Endothelial cell of umbilical vein (primary cell): ENCODE measurements at regions not wholly inside any gene's neighbourhood (a gene's known extent, or its start where the extent isn't known, plus 50 kb on each side); places are given as distances from the start of the nearest gene placed in this dataset.

Source experiments
- BruUV-seq: library from RNA; stranded (reverse); fragments of 400-500 nt; replicated peaks from 2 replicates; lab custom pipeline; 2021; lab: Mats Ljungman, UMichigan
- CTCF ChIA-PET: fragments of 300-600, 350-600 bp; sonication (Branson Sonifier 250); formaldehyde crosslinking; loops from one replicate; lab custom pipeline; 2021; ENCODE audit warnings: antibody characterized with exemption, inconsistent platforms; lab: Charles Lee
- POLR2A ChIA-PET: fragments of 300-600, 350-600 bp; sonication (Branson Sonifier 250); formaldehyde crosslinking; loops from one replicate; lab custom pipeline; 2021; ENCODE audit warnings: antibody characterized with exemption, inconsistent platforms; lab: Charles Lee
- DNase-seq: peaks from one replicate; pipeline ENCODE4 v3.0.0-alpha.2; 2011; ENCODE audit warnings: low read depth, low spot score
- FAIRE-seq: peaks from 2 replicates; lab custom pipeline; 2011; peaks lifted over from hg19 to GRCh38; lab: Jason Lieb, UNC
- H2AFZ ChIP-seq: 2 replicates; pipeline ENCODE4 v1.6.0; 2012; ENCODE audit warnings: low read depth, low read length, control low read depth, inconsistent platforms
- H3K27ac ChIP-seq: 2 replicates; pipeline ENCODE4 v1.5.1; 2011; ENCODE audit warnings: low read depth, mild to moderate bottlenecking, control low read depth, low read length, moderate library complexity; ENCODE audit not compliant: insufficient read depth
- H3K27me3 ChIP-seq, 2 experiments: 2 replicates each; pipeline versions ENCODE4 v1.6.0 to v1.6.1; 2011; ENCODE audit warnings: low read length in 2 of 2, mixed read lengths in 1 of 2; ENCODE audit not compliant: control insufficient read depth in 2 of 2, insufficient read depth in 2 of 2
- H3K36me3 ChIP-seq, 2 experiments: 2 replicates in 1 of 2; 3 replicates in 1 of 2; pipeline ENCODE4 v1.5.1; 2011; ENCODE audit warnings: low read length in 2 of 2, mild to moderate bottlenecking in 1 of 2, moderate library complexity in 1 of 2; ENCODE audit not compliant: control insufficient read depth in 2 of 2, insufficient read depth in 2 of 2; ENCODE audit errors: extremely low read depth in 1 of 2
- H3K4me1 ChIP-seq: 3 replicates; pipeline ENCODE4 v1.5.1; 2011; ENCODE audit warnings: mild to moderate bottlenecking, low read length; ENCODE audit not compliant: control insufficient read depth, insufficient read depth; ENCODE audit errors: extremely low read depth
- H3K4me2 ChIP-seq: 2 replicates; pipeline ENCODE4 v1.6.1; 2011; ENCODE audit warnings: low read length, control low read depth, mixed read lengths; ENCODE audit not compliant: insufficient read depth
- H3K4me3 ChIP-seq, 3 experiments: fragments of 200-600 bp in 1 of 3; sonication (generic), shearing (Covaris generic) in 1 of 3; replicated peaks in 1 of 3; 2 replicates each; pipeline ENCODE4 v1.5.1; 2011 to 2016; ENCODE audit warnings: control low read depth in 3 of 3, low read length in 3 of 3, mild to moderate bottlenecking in 2 of 3, inconsistent platforms in 1 of 3, low read depth in 1 of 3, moderate library complexity in 1 of 3; ENCODE audit not compliant: insufficient read depth in 1 of 3
- H3K79me2 ChIP-seq: 2 replicates; pipeline ENCODE4 v1.6.0; 2012; ENCODE audit warnings: low read length, inconsistent platforms; ENCODE audit not compliant: control insufficient read depth, insufficient read depth
- H3K9ac ChIP-seq: replicated peaks from 2 replicates; pipeline ENCODE3; 2011; ENCODE audit warnings: low read length, control low read depth; ENCODE audit not compliant: insufficient read depth; ENCODE audit errors: extremely low read depth
- H3K9me1 ChIP-seq: replicated peaks from 3 replicates; pipeline ENCODE4 v1.6.0; 2011; ENCODE audit warnings: mild to moderate bottlenecking, low read length; ENCODE audit not compliant: control insufficient read depth, insufficient read depth; ENCODE audit errors: extremely low read depth
- H3K9me3 ChIP-seq: replicated peaks from 2 replicates; pipeline ENCODE4 v1.5.1; 2012; ENCODE audit warnings: low read length, inconsistent platforms; ENCODE audit not compliant: control insufficient read depth, insufficient read depth
- H4K20me1 ChIP-seq: replicated peaks from 2 replicates; pipeline ENCODE3; 2011; ENCODE audit warnings: mild to moderate bottlenecking, low read length; ENCODE audit not compliant: control insufficient read depth, insufficient read depth; ENCODE audit errors: extremely low read depth
- CTCF ChIP-seq, 2 donors: IDR thresholded peaks; 1 replicate in 1 of 2; 2 replicates in 1 of 2; pipeline ENCODE4 v1.5.1; 2011; ENCODE audit warnings: low read length in 2 of 2, mild to moderate bottlenecking in 2 of 2, moderate library complexity in 2 of 2, control low read depth in 1 of 2, inconsistent platforms in 1 of 2, low read depth in 1 of 2; ENCODE audit not compliant: insufficient read depth in 1 of 2; ENCODE audit errors: extremely low read depth in 1 of 2
- EZH2 ChIP-seq: IDR thresholded peaks from 2 replicates; pipeline ENCODE4 v1.6.1; 2012; ENCODE audit warnings: borderline replicate concordance, low read depth, mild to moderate bottlenecking, moderate library complexity, low read length, inconsistent platforms; ENCODE audit not compliant: severe bottlenecking
- FOS ChIP-seq: IDR thresholded peaks from 2 replicates; pipeline ENCODE4 v1.6.1; 2011; ENCODE audit warnings: mild to moderate bottlenecking, low read length, moderate library complexity, borderline replicate concordance; ENCODE audit not compliant: insufficient read depth
- GATA2 ChIP-seq: IDR thresholded peaks from 2 replicates; pipeline ENCODE4 v1.7.0; 2011; ENCODE audit warnings: low read depth, mild to moderate bottlenecking, moderate library complexity, mixed read lengths, low read length; ENCODE audit not compliant: insufficient read length, insufficient read depth
- JUN ChIP-seq: IDR thresholded peaks from 2 replicates; pipeline ENCODE4 v1.6.1; 2011; ENCODE audit warnings: borderline replicate concordance, low read depth; ENCODE audit not compliant: insufficient read length, insufficient read depth
- MAX ChIP-seq: IDR thresholded peaks from 2 replicates; pipeline ENCODE4 v1.6.1; 2011; ENCODE audit not compliant: insufficient read depth, insufficient read length
- MYC ChIP-seq: IDR thresholded peaks from one replicate; pipeline ENCODE4 v1.6.1; 2011; ENCODE audit warnings: mild to moderate bottlenecking, low read depth, low read length
- POLR2A ChIP-seq: IDR thresholded peaks from 2 replicates; pipeline ENCODE4 v1.6.1; 2012; ENCODE audit warnings: low read depth, mild to moderate bottlenecking, control low read depth, low read length
- POLR2AphosphoS5 ChIP-seq: IDR thresholded peaks from 2 replicates; pipeline ENCODE4 v1.6.1; 2012; ENCODE audit warnings: low read depth, mild to moderate bottlenecking, control low read depth, low read length, moderate library complexity; ENCODE audit not compliant: insufficient read depth
- dilution Hi-C: fragments of 300-500 bp; cut with MboI; formaldehyde crosslinking; loops from one replicate; pipeline ENCODE4 v1.15.0; 2019; ENCODE audit warnings: low sequenced_read_pairs; ENCODE audit not compliant: extremely low pct_ligation_motif_present
- intact Hi-C: fragments of 100-400 bp; cut with micrococcal nuclease; formaldehyde crosslinking; loops from one replicate; pipeline ENCODE4 v1.10.0; 2022

GRCh38 chr10:120183546-120183945 lies 273.5 kb upstream of the PLPP4 start:
- Histone ChIP-seq H3K4me2 (no peak overlapping the region), H2AFZ (no peak overlapping the region), H3K36me3 (no peaks in the 10 kb centered on the region), H3K9me3 (no peaks in the 10 kb centered on the region), H3K9ac (no peak overlapping the region), H3K4me1 (no peaks in the 10 kb centered on the region), H4K20me1 (no peaks in the 10 kb centered on the region), H3K79me2 (no peaks in the 10 kb centered on the region), H3K27me3 (no peaks in the 10 kb centered on the region), H3K9me1 (no peaks in the 10 kb centered on the region), H3K27ac (no peak overlapping the region), H3K4me3 (no peak overlapping the region)
- dilution Hi-C loops (no loop called here), intact Hi-C loops (no loop called here)
- FAIRE-seq (no peak), DNase-seq (no peak)
- TF ChIP-seq EZH2 (no peak), POLR2A (no peak), CTCF (IDR thresholded peaks at IDR 0.05; ENCODE audit: extremely low read depth in 1 of 2, insufficient read depth in 1 of 2, low read depth in 1 of 2, low read length in 2 of 2) (no peak), FOS (no peak), MAX (no peak), MYC (no peak), POLR2AphosphoS5 (no peak), GATA2 (no peak), JUN (no peak)
- ChIA-PET POLR2A (no interaction called here), CTCF (no interaction called here)
- BruUV-seq = no TSS peak
